IMR-90 (cell line): ENCODE measurements at regions not wholly inside any gene's neighbourhood (a gene's known extent, or its start where the extent isn't known, plus 50 kb on each side); places are given as distances from the start of the nearest gene placed in this dataset.

Source experiments
- ATAC-seq: fragments of 200-7000 bp; cut with Tn5 transposase; 2 replicates; pipeline ENCODE4 v1.9.1; 2020; ENCODE audit warnings: low read depth, mild to moderate bottlenecking, moderate library complexity
- BruUV-seq: library from RNA; stranded (reverse); fragments of 400-500 nt; replicated peaks from 2 replicates; lab custom pipeline; 2021; lab: Mats Ljungman, UMichigan
- CTCF ChIA-PET: fragments of 300-600 bp; formaldehyde crosslinking; extraction: SDS; loops from one replicate; lab custom pipeline; 2021; ENCODE audit warnings: antibody characterized with exemption; lab: Yijun Ruan, JAX
- POLR2A ChIA-PET: fragments of 300-600 bp; sonication (Branson Sonifier 250); formaldehyde crosslinking; loops from one replicate; lab custom pipeline; 2022; ENCODE audit warnings: antibody characterized with exemption; ENCODE audit not compliant: unreplicated experiment; lab: Charles Lee
- DNase-seq: peaks from one replicate; pipeline ENCODE4 v3.0.0; 2013
- H2AFZ ChIP-seq: replicated peaks from 2 replicates; pipeline ENCODE3; 2013; ENCODE audit warnings: low read length, mild to moderate bottlenecking; ENCODE audit not compliant: poor library complexity
- H2AK5ac ChIP-seq: 2 replicates; pipeline ENCODE4 v1.6.1; 2013; ENCODE audit warnings: low read depth, low read length, inconsistent platforms
- H2AK9ac ChIP-seq: replicated peaks from 2 replicates; pipeline ENCODE3; 2013; ENCODE audit warnings: mild to moderate bottlenecking, low read depth, low read length, moderate library complexity; ENCODE audit not compliant: poor library complexity
- H2BK120ac ChIP-seq: 2 replicates; pipeline ENCODE4 v1.6.1; 2013; ENCODE audit warnings: low read depth, low read length, inconsistent platforms
- H2BK15ac ChIP-seq: 3 replicates; pipeline ENCODE4 v1.6.1; 2013; ENCODE audit warnings: low read depth, low read length, inconsistent platforms
- H2BK20ac ChIP-seq: 2 replicates; pipeline ENCODE4 v1.6.1; 2013; ENCODE audit warnings: low read depth, mild to moderate bottlenecking, inconsistent platforms, low read length, moderate library complexity
- H2BK5ac ChIP-seq: 2 replicates; pipeline ENCODE4 v1.6.1; 2013; ENCODE audit warnings: mild to moderate bottlenecking, low read depth, low read length, inconsistent platforms; ENCODE audit not compliant: poor library complexity, severe bottlenecking
- H3K14ac ChIP-seq: replicated peaks from 2 replicates; pipeline ENCODE4 v1.6.1; 2013; ENCODE audit warnings: low read depth, low read length, inconsistent platforms
- H3K18ac ChIP-seq: 2 replicates; pipeline ENCODE4 v1.6.1; 2013; ENCODE audit warnings: low read depth, low read length, control low read depth
- H3K23ac ChIP-seq: 2 replicates; pipeline ENCODE4 v1.6.1; 2013; ENCODE audit warnings: low read depth, low read length, inconsistent platforms
- H3K27ac ChIP-seq: 2 replicates; pipeline ENCODE4 v1.5.1; 2013; ENCODE audit warnings: mild to moderate bottlenecking, control low read depth, low read length; ENCODE audit not compliant: insufficient read depth
- H3K27me3 ChIP-seq: 2 replicates; pipeline ENCODE4 v1.6.1; 2013; ENCODE audit warnings: low read length; ENCODE audit not compliant: control insufficient read depth, insufficient read depth
- H3K36me3 ChIP-seq: 2 replicates; pipeline ENCODE4 v1.6.1; 2013; ENCODE audit warnings: low read length, mixed read lengths; ENCODE audit not compliant: control insufficient read depth, insufficient read depth
- H3K4ac ChIP-seq: 2 replicates; pipeline ENCODE4 v1.6.1; 2013; ENCODE audit warnings: low read depth, low read length, inconsistent platforms
- H3K4me1 ChIP-seq: 2 replicates; pipeline ENCODE4 v1.6.1; 2013; ENCODE audit warnings: low read length, mixed read lengths; ENCODE audit not compliant: control insufficient read depth, insufficient read depth
- H3K4me2 ChIP-seq: 2 replicates; pipeline ENCODE4 v1.6.1; 2013; ENCODE audit warnings: low read depth, mild to moderate bottlenecking, control low read depth, low read length, moderate library complexity
- H3K4me3 ChIP-seq: 2 replicates; pipeline ENCODE4 v1.5.1; 2013; ENCODE audit warnings: low read depth, mild to moderate bottlenecking, control low read depth, low read length, moderate library complexity; ENCODE audit not compliant: insufficient read depth
- H3K56ac ChIP-seq: 2 replicates; pipeline ENCODE4 v1.6.1; 2013; ENCODE audit warnings: low read length, inconsistent platforms; ENCODE audit not compliant: insufficient read depth; ENCODE audit errors: extremely low read depth
- H3K79me1 ChIP-seq, 2 experiments: 2 replicates each; pipeline ENCODE4 v1.6.1; 2013; ENCODE audit warnings: low read length in 2 of 2, inconsistent platforms in 1 of 2, low read depth in 1 of 2
- H3K9ac ChIP-seq: 2 replicates; pipeline ENCODE4 v1.6.1; 2013; ENCODE audit warnings: low read depth, low read length, control low read depth
- H3K9me1 ChIP-seq: 2 replicates; pipeline ENCODE4 v1.6.1; 2013; ENCODE audit warnings: low read length, inconsistent platforms; ENCODE audit not compliant: insufficient read depth
- H3K9me3 ChIP-seq: 2 replicates; pipeline ENCODE4 v1.6.1; 2013; ENCODE audit warnings: low read length; ENCODE audit not compliant: control insufficient read depth, insufficient read depth
- H4K20me1 ChIP-seq: 2 replicates; pipeline ENCODE4 v1.6.1; 2013; ENCODE audit warnings: low read length, inconsistent platforms; ENCODE audit not compliant: insufficient read depth
- H4K5ac ChIP-seq: 2 replicates; pipeline ENCODE4 v1.6.1; 2013; ENCODE audit warnings: mild to moderate bottlenecking, low read depth, low read length, control low read depth
- H4K8ac ChIP-seq, 2 experiments: 2 replicates each; pipeline ENCODE4 v1.6.1; 2013; ENCODE audit warnings: low read depth in 2 of 2, low read length in 2 of 2, control low read depth in 1 of 2, inconsistent platforms in 1 of 2
- H4K91ac ChIP-seq: 2 replicates; pipeline ENCODE4 v1.6.1; 2013; ENCODE audit warnings: low read depth, low read length, inconsistent platforms; ENCODE audit not compliant: insufficient read depth
- BHLHE40 ChIP-seq: fragments of 150-350 bp; IDR thresholded peaks from 2 replicates; pipeline ENCODE4 v1.6.1; 2016; ENCODE audit warnings: mild to moderate bottlenecking, low read depth, low read length
- CEBPB ChIP-seq: IDR thresholded peaks from 2 replicates; pipeline ENCODE4 v1.6.1; 2012; ENCODE audit warnings: low read depth, low read length, improper control_type of control experiment
- MAZ ChIP-seq: IDR thresholded peaks from 2 replicates; pipeline ENCODE4 v1.6.1; 2012; ENCODE audit warnings: low read depth, mild to moderate bottlenecking, low read length, improper control_type of control experiment, moderate library complexity, borderline replicate concordance
- MXI1 ChIP-seq: IDR thresholded peaks from 2 replicates; pipeline ENCODE4 v1.6.1; 2012; ENCODE audit warnings: low read depth, mild to moderate bottlenecking, low read length, moderate library complexity, borderline replicate concordance
- NFE2L2 ChIP-seq: fragments of 150-350 bp; IDR thresholded peaks from 2 replicates; pipeline ENCODE4 v1.6.1; 2016; ENCODE audit warnings: low read depth, mild to moderate bottlenecking, low read length
- POLR2A ChIP-seq: IDR thresholded peaks from 2 replicates; pipeline ENCODE4 v1.6.1; 2012; ENCODE audit warnings: mild to moderate bottlenecking, low read depth, low read length
- RAD21 ChIP-seq: IDR thresholded peaks from 2 replicates; pipeline ENCODE4 v1.6.1; 2012; ENCODE audit warnings: low read length, improper control_type of control experiment
- RCOR1 ChIP-seq: IDR thresholded peaks from 2 replicates; pipeline ENCODE4 v1.6.1; 2012; ENCODE audit warnings: mild to moderate bottlenecking, low read length, improper control_type of control experiment; ENCODE audit not compliant: insufficient replicate concordance
- RFX5 ChIP-seq: IDR thresholded peaks from 2 replicates; pipeline ENCODE4 v1.8.0; 2012; ENCODE audit warnings: low read depth, mild to moderate bottlenecking, low read length, moderate library complexity
- SMC3 ChIP-seq: fragments of 150-350 bp; IDR thresholded peaks from 2 replicates; pipeline ENCODE4 v1.6.1; 2016; ENCODE audit warnings: low read depth, mild to moderate bottlenecking, antibody characterized with exemption, low read length, moderate library complexity
- WGBS, 2 experiments: methylation state at CpG; one replicate each; pipeline versions ENCODE4 v1.1.5 to v1.1.7; 2013; ENCODE audit warnings: missing lambda C conversion rate in 2 of 2; ENCODE audit not compliant: insufficient read length in 1 of 2; ENCODE audit errors: extremely low coverage in 2 of 2; 5-methylcytosine and 5-hydroxymethylcytosine counted together
- dilution Hi-C: fragments of 300-500 bp; cut with HindIII; formaldehyde crosslinking; loops from one replicate; pipeline ENCODE4 v1.14.3; 2018; ENCODE audit warnings: low sequenced_read_pairs; ENCODE audit not compliant: unreplicated experiment
- in situ Hi-C: fragments of 300-500 bp; cut with MboI; formaldehyde crosslinking; loops from 3 replicates; pipeline ENCODE4 v1.14.3; 2019; ENCODE audit warnings: low sequenced_read_pairs, inconsistent platforms, mixed read lengths
- intact Hi-C: fragments of 100-400 bp; cut with micrococcal nuclease; formaldehyde crosslinking; loops from 2 replicates; pipeline ENCODE4 v1.10.0; 2022
- TF ChIP-seq, protein P1 (sequence below): conservative IDR thresholded peaks from 2 replicates; pipeline ENCODE4 v1.5.1; 2012; ENCODE audit warnings: mild to moderate bottlenecking, low read depth, low read length, improper control_type of control experiment

DNA sequence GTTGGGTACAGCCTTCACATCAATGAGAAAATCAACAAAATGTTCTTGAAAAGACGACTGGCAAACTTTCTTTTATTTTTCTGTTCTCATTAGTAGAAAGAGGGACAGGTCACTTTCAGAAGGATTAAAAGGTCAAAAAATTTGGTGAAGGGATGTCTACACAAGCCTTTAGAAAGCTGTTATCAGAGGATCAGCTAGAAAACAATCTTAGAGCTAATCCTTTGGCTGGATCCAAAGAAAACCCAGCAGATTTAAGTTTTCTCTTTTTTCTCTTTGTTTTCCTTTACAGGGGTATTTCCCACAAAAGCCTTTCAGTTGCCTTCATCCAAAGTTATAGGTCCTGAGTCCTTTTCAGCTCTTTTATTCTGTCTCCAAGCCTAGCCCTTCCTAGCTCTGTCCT, 57.3 kb upstream of the EDN1 start:
- Histone ChIP-seq H3K4me2 (no peak overlapping the region), H3K9me3 (no peaks in the 10 kb centered on the region), H3K4me3 (no peak overlapping the region), H4K91ac (no peak overlapping the region), H2AK5ac (no peak overlapping the region), H3K27ac (no peak overlapping the region), H3K9ac (no peak overlapping the region), H3K23ac (no peak overlapping the region; the same call in 1 of the 2 replicates), H2BK20ac (no peak overlapping the region), H4K8ac (no peak overlapping the region), H2BK15ac (no peak overlapping the region), H3K56ac (no peak overlapping the region), H3K14ac (no peak overlapping the region), H2AK9ac (no peak overlapping the region), H4K5ac (no peak overlapping the region), H3K79me1 (no peaks in the 10 kb centered on the region), H3K18ac (no peak overlapping the region), H2AFZ (no peak overlapping the region), H3K27me3 (no peaks in the 10 kb centered on the region), H3K36me3 (no peaks in the 10 kb centered on the region), H3K4me1 (peaks cover 4% of the 10 kb centered on the region), H3K4ac (no peak overlapping the region), H4K20me1 (no peaks in the 10 kb centered on the region), H2BK5ac (no peak overlapping the region), H3K9me1 (peaks cover 6% of the 10 kb centered on the region), H2BK120ac (0 out of 2 replicates have a peak overlapping the region, but pooled peaks have one; percentile 12)
- DNase-seq (no peak), ATAC-seq (no peak)
- TF ChIP-seq SMC3 (no peak), RAD21 (no peak), RFX5 (no peak), MAZ (no peak), MXI1 (no peak), NFE2L2 (no peak), BHLHE40 (no peak), POLR2A (no peak), RCOR1 (no peak), CEBPB (no peak)
- TF ChIP-seq, protein P1, sequence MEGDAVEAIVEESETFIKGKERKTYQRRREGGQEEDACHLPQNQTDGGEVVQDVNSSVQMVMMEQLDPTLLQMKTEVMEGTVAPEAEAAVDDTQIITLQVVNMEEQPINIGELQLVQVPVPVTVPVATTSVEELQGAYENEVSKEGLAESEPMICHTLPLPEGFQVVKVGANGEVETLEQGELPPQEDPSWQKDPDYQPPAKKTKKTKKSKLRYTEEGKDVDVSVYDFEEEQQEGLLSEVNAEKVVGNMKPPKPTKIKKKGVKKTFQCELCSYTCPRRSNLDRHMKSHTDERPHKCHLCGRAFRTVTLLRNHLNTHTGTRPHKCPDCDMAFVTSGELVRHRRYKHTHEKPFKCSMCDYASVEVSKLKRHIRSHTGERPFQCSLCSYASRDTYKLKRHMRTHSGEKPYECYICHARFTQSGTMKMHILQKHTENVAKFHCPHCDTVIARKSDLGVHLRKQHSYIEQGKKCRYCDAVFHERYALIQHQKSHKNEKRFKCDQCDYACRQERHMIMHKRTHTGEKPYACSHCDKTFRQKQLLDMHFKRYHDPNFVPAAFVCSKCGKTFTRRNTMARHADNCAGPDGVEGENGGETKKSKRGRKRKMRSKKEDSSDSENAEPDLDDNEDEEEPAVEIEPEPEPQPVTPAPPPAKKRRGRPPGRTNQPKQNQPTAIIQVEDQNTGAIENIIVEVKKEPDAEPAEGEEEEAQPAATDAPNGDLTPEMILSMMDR, result no peak
- no CpG with 5 or more reads among the region's 1 CpG for WGBS, 2 experiments
- intact Hi-C loops, result loop anchor here (5.0 kb wide), 2 partner anchors 86 to 151 kb away; no protein-coding TSS in a partner anchor
- ChIA-PET CTCF (interaction anchor here (1.3 to 1.5 kb wide), 2 partner anchors 11 to 588 kb away, joined by 3 to 5 read pairs; no protein-coding TSS in a partner anchor), POLR2A (interaction anchor here (0.5 kb wide), 1 partner anchor 25 kb away, joined by 4 read pairs; no protein-coding TSS in a partner anchor)
- in situ Hi-C loops, result loop anchor here (5.0 kb wide), 2 partner anchors 576 to 646 kb away; no protein-coding TSS in a partner anchor
- dilution Hi-C loops, result no loop called here
- no TSS peak for BruUV-seq
